GM21515 (cell line): ENCODE measurements at regions not wholly inside any gene's neighbourhood (a gene's known extent, or its start where the extent isn't known, plus 50 kb on each side); places are given as distances from the start of the nearest gene placed in this dataset.

ENCODE experiments used
- ATAC-seq: cut with Tn5 transposase; IDR thresholded peaks from one replicate; pipeline ENCODE4 v1.9.1; 2021; ENCODE audit not compliant: unreplicated experiment

- no peak for ATAC-seq
Observed at GRCh38 chr12:60980558-60980957, 1279.6 kb upstream of the USP15 start.

- no peak for ATAC-seq
Observed at GRCh38 chr12:60981473-60981872, 1278.7 kb upstream of the USP15 start.

GRCh38 chr12:60992087-60992486 lies 1268.1 kb upstream of the USP15 start:
- ATAC-seq = no peak

- no peak for ATAC-seq
Observed at GRCh38 chr12:60995256-60995825, 1264.9 kb upstream of the USP15 start.

GRCh38 chr12:60997869-60998378 lies 1262.3 kb upstream of the USP15 start:
- no peak for ATAC-seq

- ATAC-seq = no peak
Observed at GRCh38 chr12:61009192-61009591, 1251.0 kb upstream of the USP15 start.

GRCh38 chr12:61011767-61012423 lies 1248.3 kb upstream of the USP15 start:
- no peak for ATAC-seq

- no peak for ATAC-seq
Observed at GRCh38 chr12:61018571-61018970, 1241.6 kb upstream of the USP15 start.

- no peak for ATAC-seq
Observed at GRCh38 chr12:61023231-61023630, 1237.0 kb upstream of the USP15 start.

- no peak for ATAC-seq
Observed at GRCh38 chr12:61029516-61029915, 1230.7 kb upstream of the USP15 start.

- no peak for ATAC-seq
Observed at GRCh38 chr12:61037792-61038191, 1222.4 kb upstream of the USP15 start.

GRCh38 chr12:61043838-61044237 lies 1216.4 kb upstream of the USP15 start:
- no peak for ATAC-seq

GRCh38 chr12:61044766-61045165 lies 1215.4 kb upstream of the USP15 start:
- no peak for ATAC-seq

- ATAC-seq = no peak
Observed at GRCh38 chr12:61070640-61071414, 1189.4 kb upstream of the USP15 start.

- ATAC-seq = no peak
Observed at GRCh38 chr12:61072717-61073116, 1187.5 kb upstream of the USP15 start.

- no peak for ATAC-seq
Observed at GRCh38 chr12:61095111-61095510, 1165.1 kb upstream of the USP15 start.

- no peak for ATAC-seq
Observed at GRCh38 chr12:61098031-61098580, 1162.1 kb upstream of the USP15 start.

GRCh38 chr12:61107118-61107517 lies 1153.1 kb upstream of the USP15 start:
- ATAC-seq = no peak

GRCh38 chr12:61111218-61111617 lies 1149.0 kb upstream of the USP15 start:
- no peak for ATAC-seq

- no peak for ATAC-seq
Observed at GRCh38 chr12:61137677-61138414, 1122.4 kb upstream of the USP15 start.

- ATAC-seq = no peak
Observed at GRCh38 chr12:61138415-61138759, 1121.8 kb upstream of the USP15 start.
